K562 (cell line): ENCODE measurements at regions not wholly inside any gene's neighbourhood (a gene's known extent, or its start where the extent isn't known, plus 50 kb on each side); places are given as distances from the start of the nearest gene placed in this dataset.

ENCODE experiments used
- ATAC-seq: fragments of 200-7000 bp; cut with Tn5 transposase; 3 replicates; pipeline ENCODE4 v1.9.1; 2020; ENCODE audit warnings: moderate library complexity
- BruUV-seq: library from RNA; stranded (reverse); fragments of 400-500 nt; replicated peaks from 2 replicates; lab custom pipeline; 2021; lab: Mats Ljungman, UMichigan
- CTCF ChIA-PET: fragments of 300-600 bp; formaldehyde crosslinking; extraction: SDS; loops from one replicate; lab custom pipeline; 2021; ENCODE audit warnings: low intra/inter-chr PET ratio; lab: Yijun Ruan, JAX
- POLR2A ChIA-PET: fragments of 300-600, 350-650 bp; sonication (Branson Sonifier 250); formaldehyde crosslinking; extraction: SDS; loops from one replicate; lab custom pipeline; 2021; ENCODE audit warnings: antibody characterized with exemption, inconsistent platforms; lab: Yijun Ruan, JAX
- DNase-seq, 4 experiments: peaks; one replicate each; pipeline versions ENCODE4 v3.0.0 to v3.0.0-alpha.2; 2011 to 2018; ENCODE audit warnings: low spot score in 3 of 4, mixed read lengths in 3 of 4; ENCODE audit errors: extremely low read depth in 1 of 4
- FAIRE-seq: peaks from 2 replicates; lab custom pipeline; 2011; peaks lifted over from hg19 to GRCh38; lab: Jason Lieb, UNC
- H2AFZ ChIP-seq: 2 replicates; pipeline ENCODE4 v1.6.0; 2011; ENCODE audit warnings: low read depth, low read length, control low read depth, inconsistent platforms
- H3K27ac ChIP-seq: fragments of 200-600 bp; 3 replicates; pipeline ENCODE4 v1.8.0; 2011; ENCODE audit warnings: low read depth, mild to moderate bottlenecking, control low read depth, inconsistent platforms, low read length, moderate library complexity, mixed read lengths; ENCODE audit errors: extremely low read depth
- H3K27me3 ChIP-seq, 2 experiments: fragments of 300-600 bp in 1 of 2; 2 replicates in 1 of 2; 3 replicates in 1 of 2; pipeline versions ENCODE4 v1.6.0 to v1.8.0; 2011; ENCODE audit warnings: inconsistent platforms in 2 of 2, low read length in 2 of 2, mild to moderate bottlenecking in 1 of 2, mixed read lengths in 1 of 2, moderate library complexity in 1 of 2; ENCODE audit not compliant: control insufficient read depth in 2 of 2, insufficient read depth in 2 of 2
- H3K36me3 ChIP-seq: fragments of 300-600 bp; 3 replicates; pipeline ENCODE4 v1.8.0; 2011; ENCODE audit warnings: mild to moderate bottlenecking, low read length, inconsistent platforms; ENCODE audit not compliant: control insufficient read depth, insufficient read depth
- H3K4me1 ChIP-seq, 2 experiments: fragments of 200-600 bp in 1 of 2; replicated peaks in 1 of 2; 2 replicates in 1 of 2; 3 replicates in 1 of 2; pipeline versions ENCODE4 v1.5.1 to v1.8.0; 2011; ENCODE audit warnings: inconsistent platforms in 2 of 2, low read length in 2 of 2, mild to moderate bottlenecking in 1 of 2, mixed read lengths in 1 of 2, moderate library complexity in 1 of 2; ENCODE audit not compliant: control insufficient read depth in 2 of 2, insufficient read depth in 2 of 2
- H3K4me2 ChIP-seq: 2 replicates; pipeline ENCODE4 v1.6.1; 2011; ENCODE audit warnings: low read length, control low read depth, inconsistent platforms, mixed read lengths; ENCODE audit not compliant: insufficient read depth
- H3K4me3 ChIP-seq: fragments of 200-600 bp; sonication (generic), shearing (Covaris generic); 2 replicates; pipeline ENCODE4 v1.5.1; 2016; ENCODE audit warnings: control low read depth, inconsistent platforms
- H3K79me2 ChIP-seq: fragments of 200-600 bp; 3 replicates; pipeline ENCODE4 v1.8.0; 2011; ENCODE audit warnings: low read length, inconsistent platforms; ENCODE audit not compliant: control insufficient read depth, insufficient read depth
- H3K9ac ChIP-seq, 2 experiments: 2 replicates each; pipeline versions ENCODE4 v1.6.0 to v1.6.1; 2011; ENCODE audit warnings: low read depth in 2 of 2, low read length in 2 of 2, control low read depth in 1 of 2, inconsistent platforms in 1 of 2, mild to moderate bottlenecking in 1 of 2, mixed read lengths in 1 of 2; ENCODE audit not compliant: insufficient read depth in 1 of 2
- H3K9me1 ChIP-seq: one replicate; pipeline ENCODE4 v1.6.0; 2011; ENCODE audit warnings: inconsistent platforms, mild to moderate bottlenecking, low read length, moderate library complexity; ENCODE audit not compliant: control insufficient read depth, insufficient read depth
- H3K9me3 ChIP-seq: replicated peaks from 2 replicates; pipeline ENCODE4 v1.5.1; 2011; ENCODE audit warnings: low read depth, low read length, inconsistent platforms; ENCODE audit not compliant: control insufficient read depth, insufficient read depth
- H4K20me1 ChIP-seq: replicated peaks from 2 replicates; pipeline ENCODE4 v1.6.1; 2011; ENCODE audit warnings: low read length, inconsistent platforms, mixed read lengths; ENCODE audit not compliant: control insufficient read depth, insufficient read depth
- CTCFL ChIP-seq: IDR thresholded peaks from 2 replicates; pipeline ENCODE4 v1.6.1; 2011; ENCODE audit warnings: borderline replicate concordance, low read depth, mild to moderate bottlenecking, moderate library complexity, low read length; ENCODE audit not compliant: insufficient read depth, poor library complexity, severe bottlenecking
- DNMT1 ChIP-seq: fragments of 450-650 bp; IDR thresholded peaks from 2 replicates; pipeline ENCODE4 v1.6.1; 2016; ENCODE audit warnings: antibody characterized with exemption, mild to moderate bottlenecking
- NFYB ChIP-seq: IDR thresholded peaks from 2 replicates; pipeline ENCODE4 v1.6.1; 2011; ENCODE audit warnings: mild to moderate bottlenecking, moderate library complexity; ENCODE audit not compliant: insufficient read length; ENCODE audit errors: extremely low read depth
- PRMT5 ChIP-seq: sonication (generic); formaldehyde crosslinking; IDR thresholded peaks from 2 replicates; pipeline ENCODE4 v1.5.0; 2020; ENCODE audit warnings: missing genetic modification reagents
- SPI1 ChIP-seq: IDR thresholded peaks from 2 replicates; pipeline ENCODE4 v1.6.1; 2011; ENCODE audit warnings: low read depth, low read length, control low read depth, borderline replicate concordance
- ZBTB26 ChIP-seq: fragments of 450-650 bp; formaldehyde crosslinking; IDR thresholded peaks from 2 replicates; pipeline ENCODE4 v1.4.0; 2022; ENCODE audit warnings: missing genetic modification characterization
- ZNF644 ChIP-seq: fragments of 200-800 bp; sonication (Bioruptor generic); IDR thresholded peaks from 2 replicates; pipeline ENCODE4 v1.6.1; 2016; ENCODE audit warnings: low read depth, missing genetic modification characterization, missing compliant biosample characterization
- ZNF766 ChIP-seq: fragments of 200-800 bp; sonication (Bioruptor generic); conservative IDR thresholded peaks from 2 replicates; pipeline ENCODE4 v1.6.1; 2016; ENCODE audit warnings: missing genetic modification characterization, missing compliant biosample characterization
- WGBS: fragments of 100-300 bp; shearing (Covaris generic); methylation state at CpG from one replicate; pipeline ENCODE4 v1.1.6; 2016; ENCODE audit warnings: low coverage, mixed read lengths; ENCODE audit not compliant: insufficient coverage; ENCODE audit errors: missing lambda C conversion rate; 5-methylcytosine and 5-hydroxymethylcytosine counted together
- in situ Hi-C: fragments of 300-500 bp; cut with MboI; formaldehyde crosslinking; loops from 4 replicates; pipeline ENCODE4 v1.15.0; 2018; ENCODE audit warnings: inconsistent platforms, mixed read lengths
- intact Hi-C: fragments of 100-400 bp; cut with micrococcal nuclease; formaldehyde crosslinking; loops from 2 replicates; pipeline ENCODE4 v1.14.2; 2022

- no peak for TF ChIP-seq ZBTB26 (CRISPR knock-in tag)
- TF ChIP-seq DNMT1 = no peak
- no peak for TF ChIP-seq ZNF644
- no peak for TF ChIP-seq SPI1
- no peak for TF ChIP-seq NFYB
- no peak for TF ChIP-seq ZNF766
- TF ChIP-seq CTCFL = no peak
- no peak for TF ChIP-seq PRMT5 (CRISPR knock-in tag)
- TF ChIP-seq, all 486 proteins: peak for 0
- intact Hi-C loops = no loop called here
- no peak for ATAC-seq
- Histone ChIP-seq H3K9me1 (no peaks in the 10 kb centered on the region), H3K36me3 (no peaks in the 10 kb centered on the region), H4K20me1 (no peaks in the 10 kb centered on the region), H3K79me2 (no peaks in the 10 kb centered on the region), H2AFZ (no peak overlapping the region), H3K4me2 (no peak overlapping the region), H3K4me3 (no peak overlapping the region), H3K27me3 (no peaks in the 10 kb centered on the region), H3K9me3 (no peaks in the 10 kb centered on the region; the same call in 1 of the 2 replicates), H3K9ac (no peak overlapping the region), H3K4me1 (no peaks in the 10 kb centered on the region), H3K27ac (no peak overlapping the region)
- WGBS = 0% methylated on average over 4 of the region's 4 CpGs
- in situ Hi-C loops = no loop called here
- ChIA-PET CTCF (no interaction called here), POLR2A (no interaction called here)
- BruUV-seq = no TSS peak
- no peak for FAIRE-seq
- no peak for DNase-seq
Observed at GRCh38 chr6:76609160-76609559, 536.7 kb upstream of the IMPG1 start.
